ENCODE measurements at regions not wholly inside any gene's neighbourhood (a gene's known extent, or its start where the extent isn't known, plus 50 kb on each side); places are given as distances from the start of the nearest gene placed in this dataset.

GRCh38 chrX:39507034-39507433 lies 590.7 kb downstream of the BCOR start:
- Histone ChIP-seq H3K23me2 (ENCODE audit: insufficient read length, low read depth, low read length, poor library complexity, severe bottlenecking) (no peaks in the 10 kb centered on the region), H3T11ph (ENCODE audit: low read length) (no peak overlapping the region), H3K9ac (ENCODE audit: extremely low read depth, insufficient read length, low read length) (no peak overlapping the region), H2BK120ac (ENCODE audit: low read depth, low read length, poor library complexity, severe bottlenecking) (no peak overlapping the region), H3K27ac (ENCODE audit: insufficient read length, low read depth, low read length) (no peak overlapping the region), H4K20me1 (ENCODE audit: control insufficient read depth, insufficient read depth, insufficient read length) (no peaks in the 10 kb centered on the region), H3K23ac (ENCODE audit: insufficient read length, low read depth, low read length) (no peak overlapping the region), H3K9me3 (ENCODE audit: control insufficient read depth, low read depth, low read length) (peaks cover 12% of the 10 kb centered on the region), H4K8ac (replicated peaks; ENCODE audit: insufficient read length, low read depth, low read length) (no peak overlapping the region), H2AK5ac (ENCODE audit: insufficient read length, low read length) (no peak overlapping the region), H3K79me1 (ENCODE audit: insufficient read depth, low read depth, low read length, poor library complexity, severe bottlenecking) (no peaks in the 10 kb centered on the region), H2BK15ac (ENCODE audit: low read depth, low read length) (no peak overlapping the region), H2AFZ (ENCODE audit: low read length) (no peak overlapping the region), H4K5ac (ENCODE audit: insufficient read length, low read depth, low read length) (no peak overlapping the region), H4K91ac (ENCODE audit: insufficient read length, low read depth, low read length) (no peak overlapping the region), H2BK20ac (ENCODE audit: low read depth, low read length, poor library complexity, severe bottlenecking) (no peak overlapping the region), H3K79me2 (ENCODE audit: insufficient read depth, low read length) (no peaks in the 10 kb centered on the region), H3K4me2 (ENCODE audit: insufficient read depth, insufficient read length, low read length) (no peak overlapping the region), H3K4ac (ENCODE audit: low read depth, low read length) (no peak overlapping the region), H3K4me1 (ENCODE audit: insufficient read depth, low read length) (no peaks in the 10 kb centered on the region), H3K18ac (ENCODE audit: insufficient read length, low read depth, low read length) (peak overlapping the region; percentile 37), H3K14ac (ENCODE audit: insufficient read depth, low read length) (no peak overlapping the region), H3K27me3 (ENCODE audit: insufficient read depth, low read length) (no peaks in the 10 kb centered on the region), H2BK12ac (ENCODE audit: insufficient read length, low read depth, low read length) (no peak overlapping the region), H3K56ac (ENCODE audit: insufficient read length, low read depth, low read length) (no peak overlapping the region), H2BK5ac (ENCODE audit: insufficient read length, low read length) (no peak overlapping the region)
- no CpG with 5 or more reads among the region's 8 CpGs for WGBS (ENCODE audit: extremely low coverage, insufficient read length, low lambda C conversion rate)
- Mint-ChIP-seq H3K4me3 (no peak overlapping the region; a peak in 1 of 5 replicates), H3K36me3 (ENCODE audit: insufficient read depth in 1 of 3, low read depth in 3 of 3) (peaks cover 0 to 16% (median 4%) of the 10 kb centered on the region in 3 experiments; a peak in 6 of 7 replicates), H3K27me3 (ENCODE audit: low read depth) (no peaks in the 10 kb centered on the region; the same call in 1 of the 2 replicates), H3K4me1 (0 out of 4 replicates have a peak, but pooled peaks cover 0 to 3% of the 10 kb centered on the region in 2 experiments), H3K27ac (no peak overlapping the region), H3K9me3 (peaks cover 49 to 64% of the 10 kb centered on the region in 2 experiments)
- DNase-seq: no peak
- no peak for TF ChIP-seq CTCF (conservative IDR thresholded peaks at IDR 0.05)

Measured in H9 (cell line).